ENCODE measurements at regions not wholly inside any gene's neighbourhood (a gene's known extent, or its start where the extent isn't known, plus 50 kb on each side); places are given as distances from the start of the nearest gene placed in this dataset.

DNA sequence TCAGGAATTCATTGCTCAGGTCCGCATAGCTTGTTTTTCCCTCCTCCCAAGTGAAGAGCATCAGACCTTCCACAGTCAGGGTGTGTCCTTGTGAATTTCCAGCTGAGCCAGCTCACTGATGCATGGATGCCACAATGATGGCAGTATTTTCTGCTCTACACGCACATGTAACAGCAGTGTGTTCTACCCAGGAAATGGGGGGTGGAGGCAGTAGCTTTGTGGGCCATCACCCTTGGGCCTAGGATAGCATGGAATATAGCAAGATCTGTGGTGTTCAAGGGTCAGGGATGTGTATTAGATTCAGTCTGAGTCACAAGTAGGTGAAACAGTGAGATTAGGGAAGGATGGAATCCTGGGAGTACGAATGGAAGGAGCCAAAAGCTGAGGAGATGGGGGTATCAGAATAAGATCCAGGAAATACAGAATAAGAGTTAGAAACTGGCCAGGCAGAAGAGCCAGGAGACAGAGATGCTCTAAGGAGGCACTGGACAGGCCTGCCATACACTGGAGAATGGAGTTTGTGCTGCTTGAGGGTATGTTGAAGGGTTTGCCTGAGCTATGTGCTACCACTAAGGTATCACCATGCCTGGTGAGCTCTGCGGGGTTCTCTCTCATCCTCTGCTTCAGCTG lies 90.6 kb upstream of the CNIH3 start:
- TF ChIP-seq POU2F2 (IDR thresholded peaks at IDR 0.05; ENCODE audit: low read depth, low read length) (no peak), POLR2AphosphoS5 (IDR thresholded peaks at IDR 0.05; ENCODE audit: low read depth, low read length) (no peak), PAX5 (IDR thresholded peaks at IDR 0.05; ENCODE audit: insufficient read depth, low read length, severe bottlenecking) (no peak), POLR2A (IDR thresholded peaks at IDR 0.05; ENCODE audit: low read depth, low read length) (no peak), SPI1 (IDR thresholded peaks at IDR 0.05; ENCODE audit: low read depth, low read length) (no peak)
- FAIRE-seq (no peak), DNase-seq (ENCODE audit: insufficient read length, low spot score) (no peak)

DNA sequence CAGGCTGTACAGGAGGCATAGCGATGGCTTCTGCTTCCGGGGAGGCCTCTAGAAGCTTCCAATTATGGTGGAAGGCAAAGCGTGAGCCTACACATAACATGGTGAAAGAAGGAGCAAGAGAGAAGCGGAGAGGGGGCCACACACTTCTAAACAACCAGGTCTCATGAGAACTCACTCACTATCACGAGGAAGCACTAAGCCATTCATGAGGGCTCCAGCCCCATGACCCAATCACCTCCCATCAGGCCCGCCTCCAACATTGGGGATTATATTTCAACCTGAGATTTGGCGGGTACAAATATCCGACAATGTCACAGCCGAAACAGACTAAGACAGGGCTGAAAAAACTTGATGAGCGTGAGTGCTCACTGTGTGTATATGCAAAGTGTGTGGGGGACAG lies 89.3 kb upstream of the CNIH3 start:
- DNase-seq (ENCODE audit: insufficient read length, low spot score) (no peak), FAIRE-seq (no peak)
- no peak for TF ChIP-seq SPI1 (IDR thresholded peaks at IDR 0.05; ENCODE audit: low read depth, low read length)
- no peak for TF ChIP-seq POLR2A (IDR thresholded peaks at IDR 0.05; ENCODE audit: low read depth, low read length)
- no peak for TF ChIP-seq PAX5 (IDR thresholded peaks at IDR 0.05; ENCODE audit: insufficient read depth, low read length, severe bottlenecking)
- no peak for TF ChIP-seq TAF1 (IDR thresholded peaks at IDR 0.05; ENCODE audit: low read depth, low read length)
- no peak for TF ChIP-seq POLR2AphosphoS5 (IDR thresholded peaks at IDR 0.05; ENCODE audit: low read depth, low read length)
- TF ChIP-seq POU2F2 (IDR thresholded peaks at IDR 0.05; ENCODE audit: low read depth, low read length): no peak

- DNase-seq (ENCODE audit: insufficient read length, low spot score) (no peak), FAIRE-seq (no peak)
- TF ChIP-seq TAF1 (IDR thresholded peaks at IDR 0.05; ENCODE audit: low read depth, low read length): no peak
Measured at GRCh38 chr1:224528900-224529299, 87.2 kb upstream of the CNIH3 start.

DNA sequence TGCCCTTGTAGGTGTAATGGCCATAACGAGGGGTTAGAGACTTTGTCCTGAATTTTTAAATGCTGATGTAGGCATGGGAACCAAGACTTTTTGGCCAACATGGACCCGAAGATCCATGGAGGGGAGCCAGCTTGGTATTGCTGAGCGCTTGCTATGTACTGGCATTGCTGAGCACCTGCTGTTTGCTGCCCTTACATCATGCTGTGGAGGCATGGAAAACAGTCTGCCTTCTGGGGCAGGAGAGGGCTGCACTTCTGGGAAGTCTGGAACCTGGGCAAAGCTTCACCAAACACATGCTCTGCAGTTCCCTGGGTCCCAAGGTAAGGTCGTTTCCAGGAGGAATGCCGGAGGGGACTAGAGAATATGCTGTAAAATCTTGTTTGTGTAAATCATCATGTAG lies 86.3 kb upstream of the CNIH3 start:
- TF ChIP-seq PAX5 (IDR thresholded peaks at IDR 0.05; ENCODE audit: insufficient read depth, low read length, severe bottlenecking): no peak
- no peak for TF ChIP-seq POLR2A (IDR thresholded peaks at IDR 0.05; ENCODE audit: low read depth, low read length)
- no peak for TF ChIP-seq POU2F2 (IDR thresholded peaks at IDR 0.05; ENCODE audit: low read depth, low read length)
- TF ChIP-seq TAF1 (IDR thresholded peaks at IDR 0.05; ENCODE audit: low read depth, low read length): no peak
- no peak for TF ChIP-seq POLR2AphosphoS5 (IDR thresholded peaks at IDR 0.05; ENCODE audit: low read depth, low read length)
- TF ChIP-seq SPI1 (IDR thresholded peaks at IDR 0.05; ENCODE audit: low read depth, low read length): no peak
- DNase-seq (ENCODE audit: insufficient read length, low spot score) (no peak), FAIRE-seq (no peak)

GRCh38 chr1:224533517-224533916 lies 82.6 kb upstream of the CNIH3 start:
- no peak for FAIRE-seq
- TF ChIP-seq TAF1 (IDR thresholded peaks at IDR 0.05; ENCODE audit: low read depth, low read length): no peak
- TF ChIP-seq PAX5 (IDR thresholded peaks at IDR 0.05; ENCODE audit: insufficient read depth, low read length, severe bottlenecking): no peak
- no peak for TF ChIP-seq POLR2AphosphoS5 (IDR thresholded peaks at IDR 0.05; ENCODE audit: low read depth, low read length)
- no peak for TF ChIP-seq POU2F2 (IDR thresholded peaks at IDR 0.05; ENCODE audit: low read depth, low read length)
- TF ChIP-seq SPI1 (IDR thresholded peaks at IDR 0.05; ENCODE audit: low read depth, low read length): no peak
- TF ChIP-seq POLR2A (IDR thresholded peaks at IDR 0.05; ENCODE audit: low read depth, low read length): no peak
- no peak for DNase-seq (ENCODE audit: insufficient read length, low spot score)

DNA sequence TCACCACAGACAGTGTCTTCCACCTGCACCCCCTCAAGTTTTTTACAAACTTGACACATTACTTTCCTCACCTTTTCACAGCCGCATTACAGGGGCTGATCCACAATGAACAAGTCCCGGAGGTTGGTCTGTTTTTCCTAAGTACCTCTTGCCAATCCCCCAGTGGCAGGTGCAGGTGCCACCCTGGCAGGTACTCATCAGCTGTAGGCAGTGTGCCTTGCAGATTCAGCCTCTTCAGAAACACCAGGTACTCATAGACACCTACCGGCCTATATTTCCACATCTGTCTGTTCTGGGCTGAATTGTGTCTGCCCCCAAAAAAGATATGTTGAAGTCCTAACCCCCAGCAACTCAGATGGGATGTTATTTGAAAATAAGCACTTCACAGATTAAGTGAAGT lies 81.4 kb upstream of the CNIH3 start:
- DNase-seq (ENCODE audit: insufficient read length, low spot score) (no peak), FAIRE-seq (no peak)
- TF ChIP-seq TAF1 (IDR thresholded peaks at IDR 0.05; ENCODE audit: low read depth, low read length) (no peak), POU2F2 (IDR thresholded peaks at IDR 0.05; ENCODE audit: low read depth, low read length) (no peak), POLR2AphosphoS5 (IDR thresholded peaks at IDR 0.05; ENCODE audit: low read depth, low read length) (no peak), SPI1 (IDR thresholded peaks at IDR 0.05; ENCODE audit: low read depth, low read length) (no peak), POLR2A (IDR thresholded peaks at IDR 0.05; ENCODE audit: low read depth, low read length) (no peak), PAX5 (IDR thresholded peaks at IDR 0.05; ENCODE audit: insufficient read depth, low read length, severe bottlenecking) (no peak)

DNA sequence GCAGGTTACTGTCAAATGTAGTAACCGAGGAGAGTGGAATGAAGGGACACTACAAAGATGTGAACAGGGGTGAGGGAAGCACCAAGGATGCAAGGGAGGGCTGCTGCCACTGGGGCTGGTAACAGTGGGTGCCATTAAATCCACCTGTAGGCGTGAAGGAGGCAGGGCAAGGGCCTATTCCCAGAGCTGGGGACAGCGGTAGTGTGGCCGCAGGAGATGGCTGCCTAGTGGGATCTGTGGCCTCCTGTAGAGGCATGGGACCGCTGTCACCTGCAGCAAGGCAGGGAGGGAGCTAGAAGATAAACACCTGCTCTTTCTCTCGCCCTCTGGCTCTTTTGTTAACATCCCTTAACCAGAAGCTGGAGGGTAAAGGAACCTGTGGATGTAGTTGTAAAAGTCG lies 80.5 kb upstream of the CNIH3 start:
- no peak for FAIRE-seq
- DNase-seq (ENCODE audit: insufficient read length, low spot score): no peak
- TF ChIP-seq PAX5 (IDR thresholded peaks at IDR 0.05; ENCODE audit: insufficient read depth, low read length, severe bottlenecking): no peak
- no peak for TF ChIP-seq SPI1 (IDR thresholded peaks at IDR 0.05; ENCODE audit: low read depth, low read length)
- no peak for TF ChIP-seq POLR2A (IDR thresholded peaks at IDR 0.05; ENCODE audit: low read depth, low read length)
- no peak for TF ChIP-seq POU2F2 (IDR thresholded peaks at IDR 0.05; ENCODE audit: low read depth, low read length)
- TF ChIP-seq TAF1 (IDR thresholded peaks at IDR 0.05; ENCODE audit: low read depth, low read length): no peak
- TF ChIP-seq POLR2AphosphoS5 (IDR thresholded peaks at IDR 0.05; ENCODE audit: low read depth, low read length): no peak

DNA sequence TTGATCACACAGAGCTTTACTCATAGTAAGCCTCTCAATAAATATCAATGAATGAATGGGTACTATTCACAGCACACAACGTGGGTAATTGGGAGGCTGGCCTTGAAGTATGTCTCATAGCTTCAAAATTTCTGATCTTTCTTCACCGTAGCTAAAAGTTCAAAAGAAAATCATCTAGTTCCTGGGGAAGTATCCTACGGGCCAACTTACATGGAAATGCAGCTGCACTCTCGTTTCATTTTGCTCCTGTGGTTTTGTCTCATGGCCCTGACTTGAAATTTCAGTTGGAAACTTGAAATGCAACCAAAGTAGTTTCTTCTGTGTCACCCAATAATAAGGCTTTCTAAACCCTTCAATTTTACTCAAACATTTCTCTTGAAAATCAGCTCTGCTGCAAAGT lies 76.1 kb upstream of the CNIH3 start:
- DNase-seq (ENCODE audit: insufficient read length, low spot score) (no peak), FAIRE-seq (no peak)
- TF ChIP-seq POLR2A (IDR thresholded peaks at IDR 0.05; ENCODE audit: low read depth, low read length): no peak
- no peak for TF ChIP-seq TAF1 (IDR thresholded peaks at IDR 0.05; ENCODE audit: low read depth, low read length)

DNA sequence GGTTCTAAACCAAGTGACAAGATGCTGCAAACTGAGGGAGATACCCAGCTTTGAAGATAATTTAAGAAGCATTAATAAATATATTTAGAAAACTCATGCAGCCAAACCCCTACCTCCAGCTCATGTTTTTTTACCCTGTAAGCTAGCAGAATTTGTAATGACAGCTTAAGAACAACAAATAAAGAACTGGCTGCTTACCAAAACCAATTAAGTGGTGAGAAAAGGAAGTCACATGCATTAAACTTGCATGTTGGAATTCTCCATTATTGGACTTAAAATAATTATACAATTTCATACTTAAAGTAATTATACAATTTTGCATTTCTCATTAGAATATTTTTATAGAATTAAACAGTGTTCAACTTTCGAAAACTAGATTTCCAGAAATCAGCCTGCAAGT lies 75.6 kb upstream of the CNIH3 start:
- no peak for FAIRE-seq
- DNase-seq (ENCODE audit: insufficient read length, low spot score): no peak
- TF ChIP-seq TAF1 (IDR thresholded peaks at IDR 0.05; ENCODE audit: low read depth, low read length) (no peak), POLR2A (IDR thresholded peaks at IDR 0.05; ENCODE audit: low read depth, low read length) (no peak), SPI1 (IDR thresholded peaks at IDR 0.05; ENCODE audit: low read depth, low read length) (no peak), POU2F2 (IDR thresholded peaks at IDR 0.05; ENCODE audit: low read depth, low read length) (no peak), PAX5 (IDR thresholded peaks at IDR 0.05; ENCODE audit: insufficient read depth, low read length, severe bottlenecking) (no peak), POLR2AphosphoS5 (IDR thresholded peaks at IDR 0.05; ENCODE audit: low read depth, low read length) (no peak)

DNA sequence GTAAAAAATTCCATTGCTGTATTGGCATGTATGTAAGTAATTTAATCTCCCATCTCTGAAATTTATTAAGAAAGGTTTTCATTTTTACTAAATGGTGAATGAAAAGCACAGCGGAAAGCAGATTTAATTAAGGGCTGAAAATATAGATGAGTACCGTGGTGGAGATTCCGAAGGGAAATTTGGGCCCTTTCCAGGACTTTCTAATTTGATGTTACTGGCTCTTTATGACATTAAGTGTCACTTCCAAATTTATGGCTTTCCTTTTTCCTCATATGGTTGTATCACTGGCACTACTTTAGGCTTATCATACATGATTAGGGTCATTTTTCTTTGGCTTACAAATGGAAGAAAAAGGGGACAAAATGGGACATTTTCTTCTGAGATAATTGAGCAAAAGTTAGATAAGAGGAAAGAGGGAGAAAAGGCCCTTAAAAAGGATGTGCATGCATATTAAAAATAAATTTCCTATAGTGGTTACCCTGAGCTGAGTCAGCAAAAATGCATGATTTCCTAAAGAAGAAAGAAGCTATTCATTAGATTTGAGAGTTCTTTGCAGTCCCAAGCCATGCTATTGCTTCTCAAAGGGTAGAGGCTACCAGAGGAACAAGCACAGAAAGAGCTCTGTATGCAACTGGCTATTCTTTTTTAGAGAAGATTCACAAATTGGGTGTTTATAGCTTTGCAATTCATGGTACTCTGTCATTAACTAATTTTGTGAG lies 74.9 kb upstream of the CNIH3 start:
- DNase-seq (ENCODE audit: insufficient read length, low spot score): no peak
- TF ChIP-seq TAF1 (IDR thresholded peaks at IDR 0.05; ENCODE audit: low read depth, low read length): no peak
- no peak for TF ChIP-seq POLR2AphosphoS5 (IDR thresholded peaks at IDR 0.05; ENCODE audit: low read depth, low read length)
- TF ChIP-seq POU2F2 (IDR thresholded peaks at IDR 0.05; ENCODE audit: low read depth, low read length): no peak
- TF ChIP-seq SPI1 (IDR thresholded peaks at IDR 0.05; ENCODE audit: low read depth, low read length): no peak
- no peak for TF ChIP-seq POLR2A (IDR thresholded peaks at IDR 0.05; ENCODE audit: low read depth, low read length)
- TF ChIP-seq PAX5 (IDR thresholded peaks at IDR 0.05; ENCODE audit: insufficient read depth, low read length, severe bottlenecking): no peak
- FAIRE-seq: no peak
